ENCODE measurements at regions not wholly inside any gene's neighbourhood (a gene's known extent, or its start where the extent isn't known, plus 50 kb on each side); places are given as distances from the start of the nearest gene placed in this dataset.

DNA sequence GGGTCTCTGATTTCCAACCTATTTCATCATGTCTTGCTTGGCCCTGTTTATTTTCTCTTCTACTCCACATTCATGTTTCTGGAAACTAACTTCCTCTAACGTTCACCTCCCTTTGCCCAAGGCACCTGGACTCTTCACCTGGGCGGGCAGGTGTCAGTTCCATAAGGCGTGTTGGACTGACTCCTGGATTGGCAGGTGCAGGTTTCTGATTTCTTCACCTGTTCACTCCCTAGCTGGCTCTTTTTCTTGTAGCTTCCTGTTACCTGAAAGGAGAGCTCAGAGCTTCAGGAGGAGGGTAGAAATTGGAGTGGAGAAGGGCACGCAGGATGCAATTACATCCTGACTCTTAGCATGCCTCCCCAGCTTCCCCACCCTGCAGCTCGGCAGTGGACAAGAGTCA, 350.8 kb upstream of the KLF3 start:
- H3K27me3 ChIP-seq (ENCODE audit: insufficient read depth, low read length): no peaks in the 10 kb centered on the region
- BruUV-seq (replicated peaks): no TSS peak
- no peak overlapping the region for H3K4me3 ChIP-seq (replicated peaks in 1 of 2; ENCODE audit: low read depth in 1 of 2, low read length in 2 of 2)
- H3K4me2 ChIP-seq (ENCODE audit: low read length): no peak overlapping the region
- CTCF ChIA-PET: interaction anchor here (2.3 kb wide), 1 partner anchor 133 kb away, joined by 10 read pairs; no protein-coding TSS in a partner anchor
- peaks cover 19 to 35% of the 10 kb centered on the region in 2 experiments for H3K4me1 ChIP-seq (ENCODE audit: control insufficient read depth in 1 of 2, insufficient read depth in 2 of 2, low read length in 2 of 2)
- H3K9me2 ChIP-seq (ENCODE audit: insufficient read depth): no peaks in the 10 kb centered on the region
- H2AFZ ChIP-seq (ENCODE audit: low read depth, low read length, poor library complexity, severe bottlenecking): no peak overlapping the region
- H3K9ac ChIP-seq (ENCODE audit: low read length): no peak overlapping the region
- POLR2A ChIA-PET: no interaction called here
- intact Hi-C loops (cut with micrococcal nuclease): no loop called here
- H3K9me3 ChIP-seq (ENCODE audit: control insufficient read depth in 1 of 2, insufficient read depth in 1 of 2, low read depth in 1 of 2, low read length in 2 of 2): no peaks in the 10 kb centered on the region
- no peak for TF ChIP-seq SRF (IDR thresholded peaks at IDR 0.05; ENCODE audit: low read depth)
- TF ChIP-seq ELF1 (IDR thresholded peaks at IDR 0.05; ENCODE audit: borderline replicate concordance, low read depth): no peak
- TF ChIP-seq SIN3A (IDR thresholded peaks at IDR 0.05; ENCODE audit: low read depth): no peak
- no peak for TF ChIP-seq EGR1 (IDR thresholded peaks at IDR 0.05; ENCODE audit: low read depth)
- H4K20me1 ChIP-seq (ENCODE audit: insufficient read depth): no peaks in the 10 kb centered on the region
- no peak overlapping the region for H3K27ac ChIP-seq (ENCODE audit: low read depth, low read length)
- DNase-seq (ENCODE audit: low read depth, low spot score): no peak
- H3K36me3 ChIP-seq (ENCODE audit: control insufficient read depth in 1 of 2, insufficient read depth in 2 of 2, low read length in 2 of 2): no peaks in the 10 kb centered on the region
- RAD21 ChIA-PET (ENCODE audit: low non-redundant PET in 1 of 2, low total read pairs in 2 of 2, uncharacterized antibody in 2 of 2, unreplicated experiment in 2 of 2): no interaction called here
- ATAC-seq: no peak
- H3K79me2 ChIP-seq (ENCODE audit: insufficient read depth, low read length): no peaks in the 10 kb centered on the region

DNA sequence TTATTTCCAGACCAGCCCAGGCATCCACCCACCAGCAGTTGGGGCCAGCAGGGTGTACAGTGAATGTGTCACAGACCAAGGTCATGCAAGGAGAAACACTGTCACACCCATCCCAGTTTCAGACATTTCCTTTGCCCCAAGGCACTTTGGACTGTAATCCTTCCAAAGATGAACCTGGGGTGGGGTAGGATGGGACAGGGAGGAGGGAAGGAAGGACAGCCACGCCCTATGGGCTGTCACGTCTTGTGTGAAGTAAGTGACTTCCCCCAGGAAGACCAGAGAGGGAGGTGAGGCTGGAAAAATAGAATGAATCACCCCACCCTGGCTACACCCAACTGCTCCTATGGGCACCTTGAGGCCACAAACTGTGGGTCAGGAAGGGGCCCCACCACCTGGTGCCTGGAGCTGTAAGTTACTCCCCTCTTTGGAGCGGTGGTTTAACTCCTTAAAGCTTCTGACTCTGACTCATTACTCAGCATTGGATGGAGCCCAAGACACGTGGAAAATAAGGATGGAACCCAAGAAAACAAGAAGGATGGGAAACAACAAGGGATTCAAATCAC, 349.9 kb upstream of the KLF3 start:
- no peaks in the 10 kb centered on the region for H3K79me2 ChIP-seq (ENCODE audit: insufficient read depth, low read length)
- 0 out of 4 replicates have a peak overlapping the region, but pooled peaks of 1 of the 2 experiments have one; percentile 10 for H3K4me3 ChIP-seq (replicated peaks in 1 of 2; ENCODE audit: low read depth in 1 of 2, low read length in 2 of 2)
- H3K27ac ChIP-seq (ENCODE audit: low read depth, low read length): no peak overlapping the region; the same call in 1 of the 2 replicates
- H3K9me2 ChIP-seq (ENCODE audit: insufficient read depth): no peaks in the 10 kb centered on the region
- ChIA-PET POLR2A (interaction anchor here (1.6 kb wide), 1 partner anchor 9 kb away, joined by 7 read pairs; no protein-coding TSS in a partner anchor), RAD21 (ENCODE audit: low non-redundant PET in 1 of 2, low total read pairs in 2 of 2, uncharacterized antibody in 2 of 2, unreplicated experiment in 2 of 2) (no interaction called here), CTCF (interaction anchor here (2.3 kb wide), 1 partner anchor 134 kb away, joined by 10 read pairs; no protein-coding TSS in a partner anchor)
- peak overlapping the region; percentile 53 for H3K4me2 ChIP-seq (ENCODE audit: low read length)
- no peaks in the 10 kb centered on the region for H3K9me3 ChIP-seq (ENCODE audit: control insufficient read depth in 1 of 2, insufficient read depth in 1 of 2, low read depth in 1 of 2, low read length in 2 of 2)
- DNase-seq (ENCODE audit: low read depth, low spot score): no peak
- TF ChIP-seq, protein P1, sequence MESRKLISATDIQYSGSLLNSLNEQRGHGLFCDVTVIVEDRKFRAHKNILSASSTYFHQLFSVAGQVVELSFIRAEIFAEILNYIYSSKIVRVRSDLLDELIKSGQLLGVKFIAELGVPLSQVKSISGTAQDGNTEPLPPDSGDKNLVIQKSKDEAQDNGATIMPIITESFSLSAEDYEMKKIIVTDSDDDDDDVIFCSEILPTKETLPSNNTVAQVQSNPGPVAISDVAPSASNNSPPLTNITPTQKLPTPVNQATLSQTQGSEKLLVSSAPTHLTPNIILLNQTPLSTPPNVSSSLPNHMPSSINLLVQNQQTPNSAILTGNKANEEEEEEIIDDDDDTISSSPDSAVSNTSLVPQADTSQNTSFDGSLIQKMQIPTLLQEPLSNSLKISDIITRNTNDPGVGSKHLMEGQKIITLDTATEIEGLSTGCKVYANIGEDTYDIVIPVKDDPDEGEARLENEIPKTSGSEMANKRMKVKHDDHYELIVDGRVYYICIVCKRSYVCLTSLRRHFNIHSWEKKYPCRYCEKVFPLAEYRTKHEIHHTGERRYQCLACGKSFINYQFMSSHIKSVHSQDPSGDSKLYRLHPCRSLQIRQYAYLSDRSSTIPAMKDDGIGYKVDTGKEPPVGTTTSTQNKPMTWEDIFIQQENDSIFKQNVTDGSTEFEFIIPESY (IDR thresholded peaks at IDR 0.05; ENCODE audit: extremely low read depth, insufficient replicate concordance, low read length): no peak
- no peak for TF ChIP-seq EZH2 (IDR thresholded peaks at IDR 0.05)
- TF ChIP-seq RAD21 (IDR thresholded peaks at IDR 0.05; ENCODE audit: low read depth): 0 out of 2 replicates have a peak, but pooled peaks have one; percentile 4
- no peak for TF ChIP-seq ZFX (IDR thresholded peaks at IDR 0.05)
- TF ChIP-seq, protein P2, sequence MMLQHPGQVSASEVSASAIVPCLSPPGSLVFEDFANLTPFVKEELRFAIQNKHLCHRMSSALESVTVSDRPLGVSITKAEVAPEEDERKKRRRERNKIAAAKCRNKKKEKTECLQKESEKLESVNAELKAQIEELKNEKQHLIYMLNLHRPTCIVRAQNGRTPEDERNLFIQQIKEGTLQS (IDR thresholded peaks at IDR 0.05): no peak
- TF ChIP-seq EGR1 (IDR thresholded peaks at IDR 0.05; ENCODE audit: low read depth): no peak
- 0 out of 2 replicates have a peak, but pooled peaks have one; percentile 5 for TF ChIP-seq SP1 (IDR thresholded peaks at IDR 0.05; ENCODE audit: low read depth)
- TF ChIP-seq, protein P3, sequence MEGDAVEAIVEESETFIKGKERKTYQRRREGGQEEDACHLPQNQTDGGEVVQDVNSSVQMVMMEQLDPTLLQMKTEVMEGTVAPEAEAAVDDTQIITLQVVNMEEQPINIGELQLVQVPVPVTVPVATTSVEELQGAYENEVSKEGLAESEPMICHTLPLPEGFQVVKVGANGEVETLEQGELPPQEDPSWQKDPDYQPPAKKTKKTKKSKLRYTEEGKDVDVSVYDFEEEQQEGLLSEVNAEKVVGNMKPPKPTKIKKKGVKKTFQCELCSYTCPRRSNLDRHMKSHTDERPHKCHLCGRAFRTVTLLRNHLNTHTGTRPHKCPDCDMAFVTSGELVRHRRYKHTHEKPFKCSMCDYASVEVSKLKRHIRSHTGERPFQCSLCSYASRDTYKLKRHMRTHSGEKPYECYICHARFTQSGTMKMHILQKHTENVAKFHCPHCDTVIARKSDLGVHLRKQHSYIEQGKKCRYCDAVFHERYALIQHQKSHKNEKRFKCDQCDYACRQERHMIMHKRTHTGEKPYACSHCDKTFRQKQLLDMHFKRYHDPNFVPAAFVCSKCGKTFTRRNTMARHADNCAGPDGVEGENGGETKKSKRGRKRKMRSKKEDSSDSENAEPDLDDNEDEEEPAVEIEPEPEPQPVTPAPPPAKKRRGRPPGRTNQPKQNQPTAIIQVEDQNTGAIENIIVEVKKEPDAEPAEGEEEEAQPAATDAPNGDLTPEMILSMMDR (IDR thresholded peaks at IDR 0.05 in 2 of 3, conservative IDR thresholded peaks at IDR 0.05 in 1 of 3; ENCODE audit: borderline replicate concordance in 1 of 3, insufficient read depth in 1 of 3, low read depth in 2 of 3, low read length in 2 of 3): no peak
- TF ChIP-seq CBX3 (IDR thresholded peaks at IDR 0.05; ENCODE audit: low read depth): peak; percentile 22; the same call in 1 of the 2 replicates
- TF ChIP-seq POLR2A (IDR thresholded peaks at IDR 0.05; ENCODE audit: borderline replicate concordance, extremely low read depth, insufficient read depth, insufficient read length): no peak
- H3K9ac ChIP-seq (ENCODE audit: low read length): no peak overlapping the region
- H3K27me3 ChIP-seq (ENCODE audit: insufficient read depth, low read length): no peaks in the 10 kb centered on the region
- intact Hi-C loops (cut with micrococcal nuclease): no loop called here
- BruUV-seq (replicated peaks): no TSS peak
- no peaks in the 10 kb centered on the region for H4K20me1 ChIP-seq (ENCODE audit: insufficient read depth)
- peak overlapping the region; percentile 75 for H2AFZ ChIP-seq (ENCODE audit: low read depth, low read length, poor library complexity, severe bottlenecking)
- H3K36me3 ChIP-seq (ENCODE audit: control insufficient read depth in 1 of 2, insufficient read depth in 2 of 2, low read length in 2 of 2): no peaks in the 10 kb centered on the region
- peaks cover 19 to 37% of the 10 kb centered on the region in 2 experiments for H3K4me1 ChIP-seq (ENCODE audit: control insufficient read depth in 1 of 2, insufficient read depth in 2 of 2, low read length in 2 of 2)
- ATAC-seq: peak; percentile 20
